ENCODE measurements at regions not wholly inside any gene's neighbourhood (a gene's known extent, or its start where the extent isn't known, plus 50 kb on each side); places are given as distances from the start of the nearest gene placed in this dataset.

- no peaks in the 10 kb centered on the region for H3K4me1 ChIP-seq (ENCODE audit: control insufficient read depth, low read length)
- H3K36me3 ChIP-seq (ENCODE audit: control insufficient read depth, low read length): no peaks in the 10 kb centered on the region
- H3K9me2 ChIP-seq (replicated peaks; ENCODE audit: control insufficient read depth, low read length): no peaks in the 10 kb centered on the region
- H4K20me1 ChIP-seq (ENCODE audit: control insufficient read depth, insufficient read depth, low read depth, low read length): no peaks in the 10 kb centered on the region
- no peak overlapping the region for H3K4me3 ChIP-seq (ENCODE audit: low read length)
- no peaks in the 10 kb centered on the region for H3K27me3 ChIP-seq (ENCODE audit: control insufficient read depth, low read length)
- H3F3A ChIP-seq (ENCODE audit: control insufficient read depth, insufficient read depth): no peaks in the 10 kb centered on the region
- TF ChIP-seq CTCF (IDR thresholded peaks at IDR 0.05; ENCODE audit: low read depth, low read length, poor library complexity, severe bottlenecking): no peak
- TF ChIP-seq EZH2phosphoT487 (IDR thresholded peaks at IDR 0.05; ENCODE audit: borderline replicate concordance, low read length): no peak
- no peaks in the 10 kb centered on the region for H3K9me3 ChIP-seq (ENCODE audit: control insufficient read depth, insufficient read depth, low read length)
- H3K79me2 ChIP-seq (ENCODE audit: control insufficient read depth, low read length): no peaks in the 10 kb centered on the region
- no peak overlapping the region for H3K4me2 ChIP-seq (ENCODE audit: low read length)
- no peak overlapping the region for H3K27ac ChIP-seq (ENCODE audit: low read depth, low read length)
Measured at GRCh38 chr13:69373747-69374425, 733.7 kb upstream of the ATXN8OS start.

- no peak overlapping the region for H3K27ac ChIP-seq (ENCODE audit: low read depth, low read length)
- no peak overlapping the region for H3K4me3 ChIP-seq (ENCODE audit: low read length)
- no peaks in the 10 kb centered on the region for H4K20me1 ChIP-seq (ENCODE audit: control insufficient read depth, insufficient read depth, low read depth, low read length)
- H3F3A ChIP-seq (ENCODE audit: control insufficient read depth, insufficient read depth): no peaks in the 10 kb centered on the region
- no peaks in the 10 kb centered on the region for H3K27me3 ChIP-seq (ENCODE audit: control insufficient read depth, low read length)
- H3K4me1 ChIP-seq (ENCODE audit: control insufficient read depth, low read length): no peaks in the 10 kb centered on the region
- no peaks in the 10 kb centered on the region; the same call in 1 of the 2 replicates for H3K9me2 ChIP-seq (replicated peaks; ENCODE audit: control insufficient read depth, low read length)
- no peaks in the 10 kb centered on the region for H3K79me2 ChIP-seq (ENCODE audit: control insufficient read depth, low read length)
- no peak overlapping the region for H3K4me2 ChIP-seq (ENCODE audit: low read length)
- H3K9me3 ChIP-seq (ENCODE audit: control insufficient read depth, insufficient read depth, low read length): no peaks in the 10 kb centered on the region
- TF ChIP-seq CTCF (IDR thresholded peaks at IDR 0.05; ENCODE audit: low read depth, low read length, poor library complexity, severe bottlenecking) (no peak), EZH2phosphoT487 (IDR thresholded peaks at IDR 0.05; ENCODE audit: borderline replicate concordance, low read length) (no peak)
- H3K36me3 ChIP-seq (ENCODE audit: control insufficient read depth, low read length): no peaks in the 10 kb centered on the region
Measured at GRCh38 chr13:69363360-69363759, 744.3 kb upstream of the ATXN8OS start.

- no peaks in the 10 kb centered on the region for H3F3A ChIP-seq (ENCODE audit: control insufficient read depth, insufficient read depth)
Measured at GRCh38 chr13:69331245-69331644, 776.4 kb upstream of the ATXN8OS start.

More at GRCh38 chr13:69331245-69331644, 776.4 kb upstream of the ATXN8OS start:
- no peaks in the 10 kb centered on the region for H3K79me2 ChIP-seq (ENCODE audit: control insufficient read depth, low read length)
- no peak overlapping the region for H3K4me2 ChIP-seq (ENCODE audit: low read length)
- no peak for TF ChIP-seq EZH2phosphoT487 (IDR thresholded peaks at IDR 0.05; ENCODE audit: borderline replicate concordance, low read length)
- no peak for TF ChIP-seq CTCF (IDR thresholded peaks at IDR 0.05; ENCODE audit: low read depth, low read length, poor library complexity, severe bottlenecking)
- no peaks in the 10 kb centered on the region for H3K36me3 ChIP-seq (ENCODE audit: control insufficient read depth, low read length)
- H3K9me3 ChIP-seq (ENCODE audit: control insufficient read depth, insufficient read depth, low read length): no peaks in the 10 kb centered on the region
- no peak overlapping the region for H3K27ac ChIP-seq (ENCODE audit: low read depth, low read length)
- H3K4me3 ChIP-seq (ENCODE audit: low read length): no peak overlapping the region
- H4K20me1 ChIP-seq (ENCODE audit: control insufficient read depth, insufficient read depth, low read depth, low read length): no peaks in the 10 kb centered on the region
- H3K4me1 ChIP-seq (ENCODE audit: control insufficient read depth, low read length): no peaks in the 10 kb centered on the region
- H3K9me2 ChIP-seq (replicated peaks; ENCODE audit: control insufficient read depth, low read length): no peaks in the 10 kb centered on the region
- no peaks in the 10 kb centered on the region for H3K27me3 ChIP-seq (ENCODE audit: control insufficient read depth, low read length)

Data from DOHH2 (cell line).